Mesenchymal stem cell (in vitro differentiated cells and primary cell): ENCODE measurements at regions not wholly inside any gene's neighbourhood (a gene's known extent, or its start where the extent isn't known, plus 50 kb on each side); places are given as distances from the start of the nearest gene placed in this dataset.

ENCODE experiments used
- DNase-seq: peaks from one replicate; pipeline ENCODE4 v3.0.0-alpha.2; 2013
- H2AFZ ChIP-seq: one replicate; pipeline ENCODE4 v1.6.1; 2013; ENCODE audit warnings: low read depth, mild to moderate bottlenecking, control low read depth, inconsistent platforms, low read length, moderate library complexity
- H2AK5ac ChIP-seq: 2 replicates; pipeline ENCODE4 v1.6.1; 2013; ENCODE audit warnings: low read length, moderate library complexity, mild to moderate bottlenecking, inconsistent platforms; ENCODE audit not compliant: severe bottlenecking
- H2BK120ac ChIP-seq: one replicate; pipeline ENCODE4 v1.6.1; 2013; ENCODE audit warnings: low read depth, mild to moderate bottlenecking, inconsistent platforms, low read length, moderate library complexity
- H2BK12ac ChIP-seq, 2 experiments: one replicate each; pipeline ENCODE4 v1.6.1; 2013; ENCODE audit warnings: inconsistent platforms in 2 of 2, low read length in 2 of 2, mild to moderate bottlenecking in 2 of 2, moderate library complexity in 2 of 2, control low read depth in 1 of 2
- H2BK15ac ChIP-seq: one replicate; pipeline ENCODE4 v1.6.1; 2013; ENCODE audit warnings: mild to moderate bottlenecking, low read depth, inconsistent platforms; ENCODE audit not compliant: poor library complexity, severe bottlenecking
- H2BK5ac ChIP-seq: 2 replicates; pipeline ENCODE4 v1.6.1; 2013; ENCODE audit warnings: low read depth, mild to moderate bottlenecking, low read length, control low read depth, inconsistent platforms; ENCODE audit not compliant: poor library complexity, severe bottlenecking
- H3K14ac ChIP-seq, 2 experiments: one replicate each; pipeline ENCODE4 v1.6.1; 2013; ENCODE audit warnings: inconsistent platforms in 2 of 2, low read length in 2 of 2, control low read depth in 1 of 2, mild to moderate bottlenecking in 1 of 2, moderate library complexity in 1 of 2
- H3K18ac ChIP-seq, 2 experiments: one replicate each; pipeline ENCODE4 v1.6.1; 2013; ENCODE audit warnings: inconsistent platforms in 2 of 2, low read length in 2 of 2, control low read depth in 1 of 2, low read depth in 1 of 2, mild to moderate bottlenecking in 1 of 2
- H3K23ac ChIP-seq, 2 experiments: one replicate each; pipeline ENCODE4 v1.6.1; 2013; ENCODE audit warnings: inconsistent platforms in 2 of 2, low read length in 2 of 2, mild to moderate bottlenecking in 2 of 2, moderate library complexity in 2 of 2, control low read depth in 1 of 2
- H3K27ac ChIP-seq: 2 replicates; pipeline ENCODE4 v1.5.1; 2013; ENCODE audit warnings: mild to moderate bottlenecking, moderate library complexity, low read length, control low read depth, inconsistent platforms; ENCODE audit not compliant: poor library complexity, severe bottlenecking
- H3K27me3 ChIP-seq, 2 experiments: 2 replicates each; pipeline versions ENCODE4 v1.6.1 to v1.7.0; 2013; ENCODE audit warnings: low read length in 2 of 2, mild to moderate bottlenecking in 2 of 2, moderate library complexity in 2 of 2, control low read depth in 1 of 2, inconsistent platforms in 1 of 2; ENCODE audit not compliant: control insufficient read depth in 1 of 2, insufficient read depth in 1 of 2
- H3K36me3 ChIP-seq, 2 experiments: 2 replicates each; pipeline versions ENCODE4 v1.6.1 to v1.7.0; 2013; ENCODE audit warnings: low read length in 2 of 2, control low read depth in 1 of 2, inconsistent platforms in 1 of 2, low read depth in 1 of 2, mild to moderate bottlenecking in 1 of 2; ENCODE audit not compliant: insufficient read depth in 2 of 2, control insufficient read depth in 1 of 2
- H3K4ac ChIP-seq, 2 experiments: one replicate each; pipeline ENCODE4 v1.6.1; 2013; ENCODE audit warnings: inconsistent platforms in 2 of 2, low read length in 2 of 2, mild to moderate bottlenecking in 2 of 2, moderate library complexity in 2 of 2, control low read depth in 1 of 2, low read depth in 1 of 2
- H3K4me1 ChIP-seq: 2 replicates; pipeline ENCODE4 v1.6.1; 2013; ENCODE audit warnings: low read depth, low read length, control low read depth; ENCODE audit not compliant: control insufficient read depth, insufficient read depth
- H3K4me2 ChIP-seq: 2 replicates; pipeline ENCODE4 v1.6.1; 2013; ENCODE audit warnings: low read length, mild to moderate bottlenecking, inconsistent platforms; ENCODE audit not compliant: poor library complexity, severe bottlenecking
- H3K4me3 ChIP-seq, 2 experiments: 2 replicates each; pipeline versions ENCODE4 v1.5.1 to v1.7.0; 2013; ENCODE audit warnings: low read length in 2 of 2, mild to moderate bottlenecking in 2 of 2, control low read depth in 1 of 2, low read depth in 1 of 2; ENCODE audit not compliant: insufficient read depth in 1 of 2
- H3K79me1 ChIP-seq: replicated peaks from 2 replicates; pipeline ENCODE4 v1.6.1; 2013; ENCODE audit warnings: mild to moderate bottlenecking, control low read depth, low read length, inconsistent platforms; ENCODE audit not compliant: poor library complexity, severe bottlenecking
- H3K9ac ChIP-seq: 2 replicates; pipeline ENCODE4 v1.7.0; 2013; ENCODE audit warnings: mild to moderate bottlenecking, low read length, moderate library complexity
- H3K9me3 ChIP-seq: 2 replicates; pipeline ENCODE4 v1.7.0; 2013; ENCODE audit warnings: mild to moderate bottlenecking, low read length; ENCODE audit not compliant: control insufficient read depth
- H4K8ac ChIP-seq: one replicate; pipeline ENCODE4 v1.6.1; 2013; ENCODE audit warnings: inconsistent platforms, mild to moderate bottlenecking, low read length, moderate library complexity
- H4K91ac ChIP-seq: one replicate; pipeline ENCODE4 v1.6.1; 2013; ENCODE audit warnings: mild to moderate bottlenecking, low read length, inconsistent platforms
- WGBS: methylation state at CpG from one replicate; pipeline ENCODE4 v1.1.7; 2013; ENCODE audit warnings: mixed read lengths; 5-methylcytosine and 5-hydroxymethylcytosine counted together

GRCh38 chr17:13118311-13118710 lies 100.5 kb upstream of the ELAC2 start:
- H2BK5ac ChIP-seq: no peak overlapping the region
- no peak overlapping the region for H2AFZ ChIP-seq
- no peak overlapping the region for H3K4ac ChIP-seq
- no peak overlapping the region for H2BK15ac ChIP-seq
- no peak overlapping the region for H4K91ac ChIP-seq
- H3K4me1 ChIP-seq: no peaks in the 10 kb centered on the region
- H3K79me1 ChIP-seq: no peaks in the 10 kb centered on the region
- H3K9ac ChIP-seq: no peak overlapping the region
- H3K23ac ChIP-seq: no peak overlapping the region
- no peak overlapping the region for H3K27ac ChIP-seq
- no peak overlapping the region for H2BK120ac ChIP-seq
- H3K4me3 ChIP-seq: no peak overlapping the region
- no peak overlapping the region for H3K4me2 ChIP-seq
- no peak overlapping the region for H3K18ac ChIP-seq
- no peak overlapping the region for H2BK12ac ChIP-seq
- H3K9me3 ChIP-seq: no peaks in the 10 kb centered on the region
- no peak overlapping the region for H3K14ac ChIP-seq
- no peak overlapping the region for H4K8ac ChIP-seq
- no peak for DNase-seq
- peaks cover 0 to 25% of the 10 kb centered on the region in 2 experiments for H3K27me3 ChIP-seq
- no peak overlapping the region for H2AK5ac ChIP-seq
- H3K36me3 ChIP-seq: no peaks in the 10 kb centered on the region

- Histone ChIP-seq H2BK15ac (no peak overlapping the region), H3K79me1 (no peaks in the 10 kb centered on the region), H3K36me3 (no peaks in the 10 kb centered on the region), H3K18ac (no peak overlapping the region), H2BK120ac (no peak overlapping the region), H3K9ac (no peak overlapping the region), H3K9me3 (no peaks in the 10 kb centered on the region), H3K4ac (no peak overlapping the region), H3K4me3 (no peak overlapping the region), H3K27ac (no peak overlapping the region), H2AFZ (no peak overlapping the region), H3K14ac (no peak overlapping the region), H2AK5ac (no peak overlapping the region), H3K23ac (no peak overlapping the region), H2BK12ac (no peak overlapping the region), H3K4me2 (no peak overlapping the region), H3K27me3 (peaks cover 0 to 32% of the 10 kb centered on the region in 2 experiments), H4K91ac (no peak overlapping the region), H4K8ac (no peak overlapping the region), H2BK5ac (no peak overlapping the region), H3K4me1 (no peaks in the 10 kb centered on the region)
- DNase-seq: no peak
Measured at GRCh38 chr17:13117616-13118015, 99.8 kb upstream of the ELAC2 start.

- no peaks in the 10 kb centered on the region for H3K9me3 ChIP-seq
- H3K4me2 ChIP-seq: no peak overlapping the region
- H2BK15ac ChIP-seq: no peak overlapping the region
- WGBS: 20% methylated on average over 15 of the region's 16 CpGs
- H2AFZ ChIP-seq: no peak overlapping the region
- H2BK12ac ChIP-seq: no peak overlapping the region
- H2BK5ac ChIP-seq: no peak overlapping the region
- peaks cover 0 to 24% of the 10 kb centered on the region in 2 experiments for H3K27me3 ChIP-seq
- peak overlapping the region in 1 of 2 experiments; percentile 37 for H3K4me3 ChIP-seq
- H3K18ac ChIP-seq: no peak overlapping the region
- H2AK5ac ChIP-seq: no peak overlapping the region
- peak overlapping the region; percentile 52 for H3K9ac ChIP-seq
- no peak overlapping the region for H3K4ac ChIP-seq
- H3K36me3 ChIP-seq: no peaks in the 10 kb centered on the region
- no peaks in the 10 kb centered on the region for H3K79me1 ChIP-seq
- H3K27ac ChIP-seq: no peak overlapping the region
- peak; percentile 26 for DNase-seq
- no peak overlapping the region for H3K23ac ChIP-seq
- H4K8ac ChIP-seq: no peak overlapping the region
- H3K4me1 ChIP-seq: no peaks in the 10 kb centered on the region
- H4K91ac ChIP-seq: no peak overlapping the region
- no peak overlapping the region for H2BK120ac ChIP-seq
- H3K14ac ChIP-seq: no peak overlapping the region
Measured at GRCh38 chr17:13114601-13115031, 96.8 kb upstream of the ELAC2 start.

GRCh38 chr17:13113821-13114525 lies 96.1 kb upstream of the ELAC2 start:
- Histone ChIP-seq H3K4me1 (no peaks in the 10 kb centered on the region), H2BK12ac (no peak overlapping the region), H2BK5ac (no peak overlapping the region), H3K27me3 (peaks cover 0 to 23% of the 10 kb centered on the region in 2 experiments), H2AFZ (no peak overlapping the region), H3K9ac (no peak overlapping the region), H2AK5ac (no peak overlapping the region), H3K36me3 (no peaks in the 10 kb centered on the region), H3K4ac (no peak overlapping the region), H4K91ac (no peak overlapping the region), H3K23ac (no peak overlapping the region), H3K79me1 (no peaks in the 10 kb centered on the region), H2BK15ac (no peak overlapping the region), H3K18ac (no peak overlapping the region), H3K27ac (no peak overlapping the region), H3K4me3 (no peak overlapping the region), H4K8ac (no peak overlapping the region), H3K9me3 (no peaks in the 10 kb centered on the region), H2BK120ac (no peak overlapping the region), H3K4me2 (no peak overlapping the region), H3K14ac (no peak overlapping the region)
- 79% methylated on average over 13 of the region's 16 CpGs for WGBS
- no peak for DNase-seq
